DND-41 (cell line): ENCODE measurements at regions not wholly inside any gene's neighbourhood (a gene's known extent, or its start where the extent isn't known, plus 50 kb on each side); places are given as distances from the start of the nearest gene placed in this dataset.

Source experiments
- ATAC-seq: fragments of 200-7000 bp; cut with Tn5 transposase; 3 replicates; pipeline ENCODE4 v1.9.1; 2021; ENCODE audit warnings: low read depth; ENCODE audit not compliant: insufficient read depth
- DNase-seq: peaks from one replicate; pipeline ENCODE4 v3.0.0-alpha.2; 2020
- H2AFZ ChIP-seq: 2 replicates; pipeline ENCODE4 v1.6.0; 2012; ENCODE audit warnings: low read depth, low read length
- H3K27ac ChIP-seq: 2 replicates; pipeline ENCODE4 v1.5.1; 2012; ENCODE audit warnings: low read length, inconsistent platforms
- H3K27me3 ChIP-seq: fragments of 200-600 bp; sonication (generic); 2 replicates; pipeline ENCODE4 v1.6.0; 2012; ENCODE audit warnings: low read length, mild to moderate bottlenecking, inconsistent platforms; ENCODE audit not compliant: insufficient read depth, poor library complexity
- H3K36me3 ChIP-seq: 2 replicates; pipeline ENCODE4 v1.5.1; 2012; ENCODE audit warnings: low read length, inconsistent platforms; ENCODE audit not compliant: insufficient read depth
- H3K4me1 ChIP-seq: 2 replicates; pipeline ENCODE4 v1.5.1; 2012; ENCODE audit warnings: mild to moderate bottlenecking, low read length; ENCODE audit not compliant: insufficient read depth
- H3K4me2 ChIP-seq: 2 replicates; pipeline ENCODE4 v1.6.0; 2012; ENCODE audit warnings: mild to moderate bottlenecking, moderate library complexity, low read length, inconsistent platforms; ENCODE audit not compliant: insufficient read depth
- H3K4me3 ChIP-seq, 2 experiments: fragments of 200-600 bp in 1 of 2; shearing (Covaris generic) in 1 of 2; 2 replicates each; pipeline ENCODE4 v1.5.1; 2012 to 2016; ENCODE audit warnings: inconsistent platforms in 2 of 2, low read length in 2 of 2, mild to moderate bottlenecking in 2 of 2, low read depth in 1 of 2, moderate library complexity in 1 of 2
- H3K79me2 ChIP-seq: 2 replicates; pipeline ENCODE4 v1.6.0; 2012; ENCODE audit warnings: low read length, inconsistent platforms; ENCODE audit not compliant: insufficient read depth
- H3K9ac ChIP-seq: 2 replicates; pipeline ENCODE4 v1.6.0; 2012; ENCODE audit warnings: low read depth, mild to moderate bottlenecking, inconsistent platforms, low read length, moderate library complexity
- H3K9me3 ChIP-seq: 2 replicates; pipeline ENCODE4 v1.5.1; 2012; ENCODE audit warnings: low read length, moderate library complexity, mild to moderate bottlenecking, inconsistent platforms; ENCODE audit not compliant: insufficient read depth, severe bottlenecking
- H4K20me1 ChIP-seq: 2 replicates; pipeline ENCODE4 v1.6.0; 2012; ENCODE audit warnings: low read length; ENCODE audit not compliant: insufficient read depth
- CTCF ChIP-seq: IDR thresholded peaks from 2 replicates; pipeline ENCODE4 v1.5.1; 2012; ENCODE audit warnings: borderline replicate concordance, low read length, moderate library complexity, mild to moderate bottlenecking; ENCODE audit not compliant: poor library complexity, severe bottlenecking; ENCODE audit errors: extremely low read depth
- EZH2 ChIP-seq: IDR thresholded peaks from 3 replicates; pipeline ENCODE4 v1.6.1; 2012; ENCODE audit warnings: borderline replicate concordance, low read depth, mild to moderate bottlenecking, moderate library complexity, low read length, inconsistent platforms; ENCODE audit not compliant: severe bottlenecking

GRCh38 chr10:47143473-47143872 lies 156.5 kb upstream of the GDF10 start:
- H3K9ac ChIP-seq: no peak overlapping the region
- no peaks in the 10 kb centered on the region for H3K27me3 ChIP-seq
- H3K27ac ChIP-seq: no peak overlapping the region
- no peak overlapping the region for H2AFZ ChIP-seq
- no peak overlapping the region for H3K4me2 ChIP-seq
- H4K20me1 ChIP-seq: no peaks in the 10 kb centered on the region
- H3K4me1 ChIP-seq: no peaks in the 10 kb centered on the region
- H3K9me3 ChIP-seq: no peaks in the 10 kb centered on the region
- H3K79me2 ChIP-seq: no peaks in the 10 kb centered on the region
- no peak overlapping the region for H3K4me3 ChIP-seq
- no peak for ATAC-seq
- H3K36me3 ChIP-seq: no peaks in the 10 kb centered on the region
- TF ChIP-seq CTCF (no peak), EZH2 (no peak)
- DNase-seq: no peak

- Histone ChIP-seq H3K9ac (no peak overlapping the region), H3K79me2 (no peaks in the 10 kb centered on the region), H3K9me3 (no peaks in the 10 kb centered on the region), H4K20me1 (no peaks in the 10 kb centered on the region), H3K27ac (no peak overlapping the region), H2AFZ (no peak overlapping the region), H3K27me3 (no peaks in the 10 kb centered on the region), H3K36me3 (no peaks in the 10 kb centered on the region), H3K4me3 (no peak overlapping the region), H3K4me2 (no peak overlapping the region), H3K4me1 (no peaks in the 10 kb centered on the region)
- no peak for ATAC-seq
- no peak for TF ChIP-seq CTCF
- TF ChIP-seq EZH2: no peak
- no peak for DNase-seq
These were observed 155.5 kb upstream of the GDF10 start for GRCh38 chr10:47144525-47144924.

- Histone ChIP-seq H3K79me2 (no peaks in the 10 kb centered on the region), H3K27me3 (no peaks in the 10 kb centered on the region), H2AFZ (no peak overlapping the region), H4K20me1 (no peaks in the 10 kb centered on the region), H3K4me3 (no peak overlapping the region), H3K9me3 (no peaks in the 10 kb centered on the region), H3K4me2 (no peak overlapping the region), H3K9ac (no peak overlapping the region), H3K27ac (no peak overlapping the region), H3K4me1 (no peaks in the 10 kb centered on the region), H3K36me3 (no peaks in the 10 kb centered on the region)
- TF ChIP-seq EZH2: no peak
- no peak for TF ChIP-seq CTCF
- no peak for DNase-seq
- ATAC-seq: no peak
These were observed 154.6 kb upstream of the GDF10 start for GRCh38 chr10:47145290-47145934.
